DOHH2 (cell line): ENCODE measurements at regions not wholly inside any gene's neighbourhood (a gene's known extent, or its start where the extent isn't known, plus 50 kb on each side); places are given as distances from the start of the nearest gene placed in this dataset.

Experiments
- H3F3A ChIP-seq: fragments of 200-600 bp; sonication (generic), shearing (Covaris generic); 2 replicates; pipeline ENCODE4 v1.6.0; 2016; ENCODE audit warnings: antibody characterized with exemption, mild to moderate bottlenecking; ENCODE audit not compliant: control insufficient read depth, insufficient read depth
- H3K27ac ChIP-seq: fragments of 200-600 bp; sonication (generic); 2 replicates; pipeline ENCODE4 v1.5.1; 2014; ENCODE audit warnings: low read depth, mild to moderate bottlenecking, low read length, moderate library complexity
- H3K27me3 ChIP-seq: fragments of 200-600 bp; sonication (generic); 2 replicates; pipeline ENCODE4 v1.6.1; 2014; ENCODE audit warnings: mild to moderate bottlenecking, low read length, mixed read lengths; ENCODE audit not compliant: control insufficient read depth
- H3K36me3 ChIP-seq: fragments of 200-600 bp; sonication (generic); 2 replicates; pipeline ENCODE4 v1.6.1; 2014; ENCODE audit warnings: mild to moderate bottlenecking, low read length, moderate library complexity, mixed read lengths; ENCODE audit not compliant: control insufficient read depth
- H3K4me1 ChIP-seq: fragments of 200-600 bp; sonication (generic); 2 replicates; pipeline ENCODE4 v1.6.1; 2014; ENCODE audit warnings: mild to moderate bottlenecking, low read length, mixed read lengths; ENCODE audit not compliant: control insufficient read depth
- H3K4me2 ChIP-seq: fragments of 200-600 bp; sonication (generic); 2 replicates; pipeline ENCODE4 v1.6.0; 2014; ENCODE audit warnings: mild to moderate bottlenecking, low read length, moderate library complexity
- H3K4me3 ChIP-seq: fragments of 200-600 bp; sonication (generic); 2 replicates; pipeline ENCODE4 v1.5.1; 2014; ENCODE audit warnings: mild to moderate bottlenecking, low read length, mixed read lengths
- H3K79me2 ChIP-seq: fragments of 200-600 bp; sonication (generic); 2 replicates; pipeline ENCODE4 v1.6.1; 2014; ENCODE audit warnings: mild to moderate bottlenecking, low read length, mixed read lengths; ENCODE audit not compliant: control insufficient read depth
- H3K9me2 ChIP-seq: fragments of 200-600 bp; sonication (generic); replicated peaks from 2 replicates; pipeline ENCODE4 v1.6.1; 2014; ENCODE audit warnings: mild to moderate bottlenecking, low read length, mixed read lengths; ENCODE audit not compliant: control insufficient read depth
- H3K9me3 ChIP-seq: fragments of 200-600 bp; sonication (generic); 2 replicates; pipeline ENCODE4 v1.6.1; 2014; ENCODE audit warnings: antibody characterized with exemption, low read length, mixed read lengths; ENCODE audit not compliant: control insufficient read depth, insufficient read depth
- H4K20me1 ChIP-seq: fragments of 200-600 bp; sonication (generic); 2 replicates; pipeline ENCODE4 v1.6.0; 2014; ENCODE audit warnings: low read depth, mild to moderate bottlenecking, antibody characterized with exemption, low read length, moderate library complexity; ENCODE audit not compliant: control insufficient read depth, insufficient read depth
- EZH2phosphoT487 ChIP-seq: fragments of 200-600 bp; sonication (generic); IDR thresholded peaks from 2 replicates; pipeline ENCODE4 v1.6.1; 2017; ENCODE audit warnings: borderline replicate concordance, mild to moderate bottlenecking, antibody characterized with exemption, low read length, moderate library complexity, mixed read lengths
- TF ChIP-seq, protein P1 (sequence below): fragments of 200-600 bp; sonication (generic); IDR thresholded peaks from one replicate; pipeline ENCODE4 v1.5.1; 2014; ENCODE audit warnings: antibody characterized with exemption, mild to moderate bottlenecking, low read depth, low read length; ENCODE audit not compliant: poor library complexity, severe bottlenecking

DNA sequence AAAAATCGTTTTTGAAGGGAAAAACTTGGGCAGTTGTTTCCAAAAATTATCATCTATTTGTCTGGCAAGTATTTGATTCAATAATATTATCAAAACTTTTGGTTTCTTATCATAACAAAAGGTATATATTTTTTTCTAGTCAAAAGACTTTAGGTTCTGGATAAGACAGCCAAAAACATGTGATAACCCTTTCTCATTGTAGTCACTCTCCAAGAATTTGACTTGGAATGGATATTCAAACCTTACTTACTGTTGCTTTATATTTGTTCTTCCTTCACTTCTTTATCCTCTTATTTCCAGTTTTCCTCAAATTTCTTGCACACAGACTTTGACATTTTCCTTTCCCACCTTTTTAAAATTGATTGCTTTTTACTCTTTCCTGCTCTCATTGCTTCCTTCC, 140.9 kb upstream of the FAM3C start:
- TF ChIP-seq, protein P1, sequence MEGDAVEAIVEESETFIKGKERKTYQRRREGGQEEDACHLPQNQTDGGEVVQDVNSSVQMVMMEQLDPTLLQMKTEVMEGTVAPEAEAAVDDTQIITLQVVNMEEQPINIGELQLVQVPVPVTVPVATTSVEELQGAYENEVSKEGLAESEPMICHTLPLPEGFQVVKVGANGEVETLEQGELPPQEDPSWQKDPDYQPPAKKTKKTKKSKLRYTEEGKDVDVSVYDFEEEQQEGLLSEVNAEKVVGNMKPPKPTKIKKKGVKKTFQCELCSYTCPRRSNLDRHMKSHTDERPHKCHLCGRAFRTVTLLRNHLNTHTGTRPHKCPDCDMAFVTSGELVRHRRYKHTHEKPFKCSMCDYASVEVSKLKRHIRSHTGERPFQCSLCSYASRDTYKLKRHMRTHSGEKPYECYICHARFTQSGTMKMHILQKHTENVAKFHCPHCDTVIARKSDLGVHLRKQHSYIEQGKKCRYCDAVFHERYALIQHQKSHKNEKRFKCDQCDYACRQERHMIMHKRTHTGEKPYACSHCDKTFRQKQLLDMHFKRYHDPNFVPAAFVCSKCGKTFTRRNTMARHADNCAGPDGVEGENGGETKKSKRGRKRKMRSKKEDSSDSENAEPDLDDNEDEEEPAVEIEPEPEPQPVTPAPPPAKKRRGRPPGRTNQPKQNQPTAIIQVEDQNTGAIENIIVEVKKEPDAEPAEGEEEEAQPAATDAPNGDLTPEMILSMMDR, result no peak
- TF ChIP-seq EZH2phosphoT487, result no peak
- Histone ChIP-seq H3K27ac (no peak overlapping the region), H3F3A (no peaks in the 10 kb centered on the region)

DNA sequence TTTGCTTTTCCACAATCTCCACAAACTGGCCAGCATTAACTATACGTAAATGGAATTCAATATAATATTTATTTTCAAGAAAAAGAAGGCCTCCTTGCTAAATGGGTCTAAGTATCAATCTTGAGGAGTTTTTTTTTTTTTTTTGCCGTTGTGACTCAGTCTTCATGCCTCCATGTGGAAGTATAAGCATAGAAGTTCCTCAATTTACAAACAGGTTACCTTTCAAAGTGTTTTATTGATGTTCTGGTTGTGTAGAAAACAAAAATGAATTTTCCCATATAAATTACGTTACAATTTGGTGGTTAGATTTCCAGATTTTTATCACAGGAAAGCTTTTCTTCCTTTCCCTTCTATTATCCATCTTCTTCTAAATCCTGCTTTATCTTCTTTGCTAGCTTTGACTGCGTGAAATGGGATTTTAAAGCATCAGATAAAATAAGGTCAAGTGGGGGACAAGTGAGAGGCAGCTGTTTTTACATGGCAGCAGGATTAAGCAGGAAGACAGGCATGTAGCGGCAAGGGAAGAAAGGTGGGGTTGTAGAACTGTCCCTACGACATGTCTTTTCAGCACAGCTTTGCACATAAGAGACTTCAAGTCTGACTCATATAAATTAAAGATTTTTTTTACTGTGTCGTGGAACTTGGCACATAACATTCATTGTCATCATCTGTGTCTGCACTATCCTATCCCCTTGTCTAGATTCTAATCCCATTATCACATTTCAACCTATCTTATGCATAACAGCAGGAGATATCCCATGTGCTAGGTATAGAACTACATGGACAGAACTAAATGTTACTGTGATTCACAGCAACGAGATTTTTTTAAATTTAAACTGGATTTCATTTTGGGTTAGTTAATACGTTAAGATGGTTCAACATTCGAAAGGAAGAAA, 135.3 kb upstream of the FAM3C start:
- H3K4me3 ChIP-seq, result no peak overlapping the region
- H3K36me3 ChIP-seq, result no peaks in the 10 kb centered on the region
- H3K9me3 ChIP-seq, result no peaks in the 10 kb centered on the region
- no peaks in the 10 kb centered on the region for H3K9me2 ChIP-seq
- H3K4me1 ChIP-seq, result peaks cover 7% of the 10 kb centered on the region
- H3F3A ChIP-seq, result no peaks in the 10 kb centered on the region
- TF ChIP-seq, protein P1, result no peak
- TF ChIP-seq EZH2phosphoT487, result no peak
- H3K27me3 ChIP-seq, result no peaks in the 10 kb centered on the region
- no peak overlapping the region for H3K4me2 ChIP-seq
- H3K79me2 ChIP-seq, result no peaks in the 10 kb centered on the region
- no peaks in the 10 kb centered on the region for H4K20me1 ChIP-seq
- H3K27ac ChIP-seq, result no peak overlapping the region

More for the DNA sequence above, 140.9 kb upstream of the FAM3C start:
- Histone ChIP-seq H4K20me1 (no peaks in the 10 kb centered on the region), H3K27me3 (no peaks in the 10 kb centered on the region), H3K9me2 (no peaks in the 10 kb centered on the region), H3K79me2 (no peaks in the 10 kb centered on the region), H3K4me3 (no peak overlapping the region), H3K4me1 (no peaks in the 10 kb centered on the region), H3K4me2 (no peak overlapping the region), H3K9me3 (no peaks in the 10 kb centered on the region), H3K36me3 (no peaks in the 10 kb centered on the region)

DNA sequence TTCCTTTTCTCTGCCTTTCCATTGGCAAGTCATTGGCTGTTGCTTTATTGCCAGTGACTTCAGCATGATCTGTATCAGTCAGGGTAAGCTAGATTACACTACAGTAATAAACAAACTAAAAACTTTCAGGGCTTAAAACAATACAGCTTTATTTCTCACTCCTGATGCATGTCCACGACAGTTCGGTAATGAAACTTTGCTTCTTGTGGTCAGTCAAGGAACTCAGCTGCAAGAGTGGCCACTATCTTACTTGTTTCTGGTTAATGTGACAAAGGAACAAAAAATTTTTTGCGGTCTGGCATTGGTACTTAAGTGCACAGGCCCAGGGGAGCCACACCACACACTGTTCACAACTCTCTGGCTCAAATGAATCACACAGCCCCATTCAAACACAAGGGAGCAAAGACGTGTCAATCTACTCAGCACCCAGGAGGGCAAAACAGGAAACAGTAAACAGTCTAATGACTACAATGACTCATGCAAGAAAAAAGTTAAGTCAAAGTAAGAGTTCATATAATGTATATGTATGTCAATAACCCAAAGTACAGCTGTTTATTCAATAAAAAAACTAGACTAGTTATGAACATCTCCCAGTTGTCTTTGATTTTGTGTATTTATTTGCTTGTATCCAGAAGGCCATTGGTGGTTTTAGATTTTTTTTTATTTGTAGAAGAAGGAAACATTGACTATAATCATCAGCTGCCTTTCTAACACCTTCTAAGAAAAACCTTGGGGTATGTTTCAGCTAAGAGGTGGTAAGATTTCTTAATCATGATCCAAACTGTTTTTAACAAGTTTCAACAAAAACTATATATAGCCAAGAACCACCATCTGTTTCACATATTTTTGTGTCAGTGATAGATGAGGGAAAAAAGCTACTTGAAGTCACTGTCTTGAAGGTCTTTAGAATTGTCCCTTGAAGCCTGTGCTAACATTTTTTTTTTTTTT, 134.4 kb upstream of the FAM3C start:
- no peaks in the 10 kb centered on the region for H3K79me2 ChIP-seq
- peaks cover 7% of the 10 kb centered on the region for H3K4me1 ChIP-seq
- no peaks in the 10 kb centered on the region for H3K36me3 ChIP-seq
- no peak overlapping the region for H3K4me2 ChIP-seq
- H3K27me3 ChIP-seq, result no peaks in the 10 kb centered on the region
- H3F3A ChIP-seq, result no peaks in the 10 kb centered on the region
- no peaks in the 10 kb centered on the region for H3K9me3 ChIP-seq
- no peak overlapping the region for H3K4me3 ChIP-seq
- no peak overlapping the region for H3K27ac ChIP-seq
- no peaks in the 10 kb centered on the region for H3K9me2 ChIP-seq
- TF ChIP-seq EZH2phosphoT487, result no peak
- TF ChIP-seq, protein P1, result no peak
- no peaks in the 10 kb centered on the region for H4K20me1 ChIP-seq
